NCI-H82 (cell line): ENCODE measurements at regions not wholly inside any gene's neighbourhood (a gene's known extent, or its start where the extent isn't known, plus 50 kb on each side); places are given as distances from the start of the nearest gene placed in this dataset.

ENCODE experiments used
- DNase-seq: peaks from one replicate; lab custom pipeline; 2025; lab: John Stamatoyannopoulos, UW

DNA sequence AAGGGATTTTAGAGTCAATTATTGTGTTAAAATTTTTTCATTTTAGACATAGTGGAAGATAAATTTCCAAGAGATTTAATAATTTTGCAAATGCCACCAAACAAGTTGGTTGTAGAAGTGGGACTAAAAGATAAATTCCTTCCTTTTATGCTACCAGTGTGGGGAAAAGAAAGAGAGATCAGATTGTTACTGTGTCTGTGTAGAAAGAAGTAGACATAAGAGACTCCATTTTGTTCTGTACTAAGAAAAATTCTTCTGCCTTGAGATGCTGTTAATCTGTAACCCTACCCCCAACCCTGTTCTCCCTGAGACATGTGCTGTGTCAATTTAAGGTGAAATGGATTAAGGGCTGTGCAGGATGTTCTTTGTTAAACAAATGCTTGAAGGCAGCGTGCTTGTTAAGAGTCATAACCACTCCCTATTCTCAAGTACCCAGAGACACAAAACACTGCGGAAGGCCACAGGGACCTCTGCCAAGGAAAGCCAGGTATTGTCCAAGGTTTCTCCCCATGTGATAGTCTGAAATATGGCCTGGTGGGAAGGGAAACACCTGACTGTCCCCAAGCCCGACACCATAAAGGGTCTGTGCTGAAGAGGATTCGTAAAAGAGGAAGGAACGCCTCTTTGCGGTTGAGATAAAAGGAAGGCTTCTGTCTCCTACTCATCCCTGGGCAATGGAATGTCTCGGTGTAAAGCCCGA is 117.0 kb downstream of the CEP44 start:
- DNase-seq, result peak; percentile 63

DNA sequence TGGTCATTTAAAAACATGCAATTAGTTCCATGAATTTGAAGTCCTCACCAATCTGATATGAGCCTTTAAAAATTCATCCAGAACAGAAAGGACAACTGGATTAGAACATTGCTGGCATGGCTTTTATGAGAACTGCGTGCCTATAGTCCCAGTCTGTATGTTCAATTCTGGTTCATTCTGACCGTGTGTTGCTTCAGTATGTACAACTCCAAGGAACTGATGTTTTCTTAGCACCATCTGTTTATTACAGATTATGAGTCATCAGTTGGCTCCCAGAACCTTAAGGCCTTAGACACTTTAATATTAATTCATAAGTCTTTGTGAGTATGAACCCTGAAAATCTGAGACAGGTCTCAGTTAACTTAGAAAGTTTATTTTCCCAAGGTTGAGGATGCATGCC is 115.0 kb downstream of the CEP44 start:
- DNase-seq, result peak; percentile 12

DNA sequence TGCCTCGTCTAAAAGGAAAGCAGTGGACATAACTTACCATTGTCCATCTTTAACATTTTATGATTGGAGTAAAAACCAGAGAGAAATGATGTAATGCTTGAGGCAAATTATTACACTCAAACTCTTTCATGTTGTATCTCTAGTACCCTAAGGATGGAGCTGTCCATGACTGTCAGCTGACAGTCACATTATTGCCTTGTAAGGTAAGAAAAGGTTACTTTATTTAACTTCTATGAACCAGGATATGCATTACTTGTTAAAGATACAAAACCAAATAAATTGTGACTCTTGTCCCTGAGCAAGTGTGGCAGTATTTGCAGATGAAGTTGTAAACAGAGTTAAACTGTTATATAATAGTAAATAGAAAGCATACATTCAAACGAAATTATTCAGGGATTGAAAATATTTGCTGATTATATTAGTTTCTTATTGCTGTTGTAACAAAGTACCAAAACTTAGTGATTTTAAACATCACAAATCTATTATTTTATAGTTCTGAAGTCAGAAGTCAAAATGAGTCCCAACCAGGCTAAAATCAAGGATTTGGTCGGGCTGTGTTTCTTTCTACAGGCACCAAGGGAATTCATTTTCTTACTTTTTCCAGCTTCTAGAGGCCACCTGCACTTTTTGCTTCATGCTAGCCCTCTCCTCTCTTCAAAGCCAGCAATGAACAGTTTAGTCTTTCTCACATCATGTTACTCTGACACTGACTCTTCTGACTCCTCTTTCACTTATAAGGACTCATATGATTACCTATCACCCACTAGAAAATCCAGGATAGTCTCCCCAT is 113.8 kb downstream of the CEP44 start:
- no peak for DNase-seq

DNA sequence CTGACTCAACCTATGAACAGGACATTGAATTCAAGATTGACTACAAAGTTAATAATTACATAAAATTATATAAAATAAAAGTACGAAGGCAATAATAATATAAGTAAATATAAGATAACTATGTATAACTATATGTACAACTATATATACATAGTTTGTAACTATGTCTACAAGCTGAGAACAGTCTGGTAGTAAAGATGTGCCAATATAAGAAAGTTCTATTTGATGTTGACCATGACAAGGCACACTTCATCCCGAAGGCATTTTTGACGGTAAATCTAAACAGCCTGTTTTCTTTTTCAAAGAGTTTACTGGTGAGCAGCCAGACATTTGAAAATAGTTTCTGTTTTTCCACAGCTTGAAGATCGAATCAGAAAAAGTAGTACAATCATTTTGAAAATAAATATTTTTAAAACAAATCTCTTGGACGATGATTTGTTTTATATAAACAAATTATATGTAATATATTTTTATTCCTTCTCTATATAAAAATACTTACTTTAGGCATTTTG is 112.9 kb downstream of the CEP44 start:
- DNase-seq, result no peak

DNA sequence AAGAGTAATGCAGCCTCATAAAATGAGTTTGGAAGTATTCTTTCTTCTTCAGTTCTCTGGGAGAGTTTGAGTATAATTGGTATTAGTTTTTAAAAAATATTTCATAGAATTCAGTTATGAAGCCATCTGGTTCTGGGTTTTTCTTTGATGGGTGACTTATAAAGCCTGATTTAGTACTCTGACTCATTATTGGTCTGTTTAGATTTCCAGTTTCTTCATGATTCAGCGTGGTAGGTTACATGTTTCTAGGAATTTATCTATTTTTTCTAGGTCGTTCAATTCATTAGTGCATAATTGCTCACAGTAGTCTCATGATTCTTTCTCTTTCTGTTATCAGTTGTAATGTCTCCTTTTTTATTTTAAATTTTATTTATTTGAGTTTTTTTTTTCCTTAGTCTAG is 111.2 kb downstream of the CEP44 start:
- no peak for DNase-seq

DNA sequence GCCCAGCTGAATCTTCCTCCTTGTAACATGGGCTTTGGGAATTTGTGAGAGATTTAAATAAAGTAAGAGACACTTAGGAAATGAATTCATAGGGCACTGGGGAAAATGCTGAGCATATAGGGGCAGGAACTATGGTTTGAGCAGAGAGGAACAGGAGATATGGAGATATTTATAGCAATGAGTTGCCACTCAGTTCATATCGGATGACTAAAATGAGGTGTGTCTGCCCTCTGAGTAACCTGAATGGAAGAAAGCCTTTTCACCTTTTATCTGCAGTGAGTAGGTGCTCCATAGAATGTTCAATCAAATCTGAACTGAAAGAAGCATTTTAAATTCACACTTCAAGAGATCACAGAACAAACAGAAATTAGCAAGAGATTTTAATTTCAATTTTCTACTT is 105.7 kb downstream of the CEP44 start:
- no peak for DNase-seq

DNA sequence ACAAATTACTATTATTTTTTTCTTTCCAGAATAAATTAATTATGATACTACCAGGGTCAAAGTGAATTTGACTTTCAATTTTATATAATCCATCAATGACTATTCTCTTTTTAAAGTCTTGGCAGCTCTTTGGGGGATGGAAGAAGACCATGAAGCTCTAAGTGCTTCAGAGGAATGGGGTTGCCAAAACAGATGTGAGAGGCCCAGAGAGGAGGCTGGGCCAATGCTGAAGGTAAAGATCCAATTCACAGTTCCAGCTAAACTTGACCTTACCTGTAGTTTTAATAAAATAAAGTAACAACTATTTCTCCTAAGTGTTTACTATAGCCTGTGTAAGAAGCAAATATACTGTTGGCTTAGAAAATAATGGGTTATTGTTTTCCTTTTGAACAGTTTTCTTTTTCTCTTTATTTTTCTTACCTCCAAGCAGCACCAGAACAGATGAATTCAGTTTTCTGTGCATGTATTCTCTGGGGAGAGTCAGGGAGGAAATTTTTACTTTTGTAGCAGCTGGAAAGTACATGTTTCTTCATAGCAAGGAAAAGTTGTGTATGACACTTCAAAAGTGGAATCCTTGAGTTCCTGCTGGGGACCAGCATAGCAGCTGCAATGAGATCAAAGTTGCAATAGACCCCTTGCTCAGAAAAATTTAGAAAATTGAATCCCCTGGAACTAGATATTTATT is 104.9 kb downstream of the CEP44 start:
- DNase-seq, result no peak

DNA sequence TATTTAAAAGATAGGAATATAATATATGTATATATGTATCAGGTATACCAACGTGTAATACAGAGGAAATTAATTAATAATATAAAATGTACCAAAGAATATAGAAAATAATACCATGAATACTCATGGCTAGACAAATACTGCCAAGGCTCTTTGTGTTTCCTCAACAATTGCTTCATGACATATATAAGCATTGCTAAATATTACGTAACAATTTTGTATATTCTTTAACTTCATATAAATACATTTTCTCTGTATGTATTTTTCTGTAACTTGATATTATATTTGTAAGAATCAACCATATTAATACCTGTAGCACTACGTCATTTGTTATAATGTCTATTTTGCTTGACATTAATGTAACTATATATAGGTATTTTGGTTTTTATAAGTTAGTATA is 104.0 kb downstream of the CEP44 start:
- DNase-seq, result no peak

DNA sequence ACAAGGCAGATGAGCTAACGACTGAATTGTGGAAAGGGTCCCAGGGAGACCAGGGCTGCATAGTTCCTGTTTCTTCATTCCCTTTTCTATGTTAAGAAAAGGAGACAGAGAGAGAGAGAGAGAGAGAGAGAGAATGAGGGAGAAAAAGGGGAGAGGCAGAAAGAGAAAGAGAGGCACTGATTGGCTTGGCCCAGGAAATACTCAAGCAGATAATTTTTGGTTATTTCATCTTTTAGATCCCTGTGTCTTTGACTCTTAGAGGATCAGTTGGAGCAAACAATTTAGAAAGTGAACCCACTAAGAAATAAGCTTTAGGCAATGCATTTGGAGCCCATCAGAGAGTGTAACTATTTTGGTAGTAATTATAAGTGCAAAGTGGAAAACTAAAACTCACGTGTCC is 103.4 kb downstream of the CEP44 start:
- no peak for DNase-seq

DNA sequence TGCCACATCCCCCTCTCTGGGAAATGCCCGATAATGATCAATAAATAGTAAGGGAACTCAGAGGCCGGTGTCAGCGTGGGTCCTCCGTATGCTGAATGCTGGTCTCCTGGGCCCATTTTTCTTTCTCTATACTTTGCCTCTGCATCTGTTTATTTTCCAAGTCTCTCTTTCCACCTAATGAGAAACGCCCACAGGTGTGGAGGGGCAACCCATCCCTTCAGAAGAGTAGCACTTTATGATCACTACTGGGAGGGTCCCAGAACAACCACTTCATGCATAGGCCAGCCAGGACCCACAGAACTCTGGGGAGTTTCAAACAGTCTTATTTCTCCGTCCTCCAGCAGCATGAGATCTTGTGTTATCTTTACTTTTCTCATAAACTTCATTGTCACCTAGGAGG is 100.1 kb downstream of the CEP44 start:
- no peak for DNase-seq

DNA sequence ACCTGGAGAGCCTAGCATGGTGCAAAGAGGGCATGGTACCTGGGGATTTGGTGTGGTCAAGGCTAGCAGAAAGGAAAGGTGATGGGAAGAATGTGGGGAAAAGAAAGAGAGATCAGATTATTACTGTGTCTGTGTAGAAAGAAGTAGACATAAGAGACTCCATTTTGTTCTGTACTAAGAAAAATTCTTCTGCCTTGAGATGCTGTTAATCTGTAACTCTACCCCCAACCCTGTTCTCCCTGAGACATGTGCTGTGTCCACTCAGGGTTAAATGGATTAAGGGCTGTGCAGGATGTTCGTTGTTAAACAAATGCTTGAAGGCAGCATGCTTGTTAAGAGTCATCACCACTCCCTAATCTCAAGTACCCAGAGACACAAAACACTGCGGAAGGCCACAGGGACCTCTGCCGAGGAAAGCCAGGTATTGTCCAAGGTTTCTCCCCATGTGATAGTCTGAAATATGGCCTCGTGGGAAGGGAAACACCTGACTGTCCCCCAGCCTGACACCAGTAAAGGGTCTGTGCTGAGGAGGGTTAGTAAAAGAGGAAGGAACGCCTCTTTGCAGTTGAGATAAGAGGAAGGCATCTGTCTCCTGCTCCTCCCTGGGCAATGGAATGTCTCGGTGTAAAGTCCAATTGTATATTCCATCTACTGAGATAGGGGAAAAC is 99.4 kb downstream of the CEP44 start:
- DNase-seq, result peak; percentile 66
